ENCODE measurements at regions not wholly inside any gene's neighbourhood (a gene's known extent, or its start where the extent isn't known, plus 50 kb on each side); places are given as distances from the start of the nearest gene placed in this dataset.

DNA sequence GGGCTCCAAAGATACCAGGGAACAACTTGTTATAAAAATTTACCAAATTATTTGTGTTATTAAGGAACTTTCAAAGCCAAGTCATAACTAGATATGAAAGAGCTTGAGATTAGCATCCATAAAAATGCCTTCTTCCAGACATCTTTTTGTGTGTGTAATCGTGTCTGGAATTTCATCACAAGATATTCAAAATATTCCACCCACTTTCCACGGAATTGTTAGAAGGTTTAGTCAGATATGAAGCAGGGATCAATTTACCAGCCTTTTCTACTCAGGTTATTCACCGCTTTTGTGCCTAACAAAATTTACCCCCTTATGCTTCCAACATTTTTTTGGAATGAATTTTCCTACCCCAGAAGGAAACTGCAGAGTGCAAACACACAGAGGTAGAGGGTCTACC is 130.2 kb upstream of the ACVR2A start:
- DNase-seq (ENCODE audit: low read depth): no peak
- no peak overlapping the region for H3K4me3 ChIP-seq (ENCODE audit: low read depth, low read length)
- TF ChIP-seq, protein P1, sequence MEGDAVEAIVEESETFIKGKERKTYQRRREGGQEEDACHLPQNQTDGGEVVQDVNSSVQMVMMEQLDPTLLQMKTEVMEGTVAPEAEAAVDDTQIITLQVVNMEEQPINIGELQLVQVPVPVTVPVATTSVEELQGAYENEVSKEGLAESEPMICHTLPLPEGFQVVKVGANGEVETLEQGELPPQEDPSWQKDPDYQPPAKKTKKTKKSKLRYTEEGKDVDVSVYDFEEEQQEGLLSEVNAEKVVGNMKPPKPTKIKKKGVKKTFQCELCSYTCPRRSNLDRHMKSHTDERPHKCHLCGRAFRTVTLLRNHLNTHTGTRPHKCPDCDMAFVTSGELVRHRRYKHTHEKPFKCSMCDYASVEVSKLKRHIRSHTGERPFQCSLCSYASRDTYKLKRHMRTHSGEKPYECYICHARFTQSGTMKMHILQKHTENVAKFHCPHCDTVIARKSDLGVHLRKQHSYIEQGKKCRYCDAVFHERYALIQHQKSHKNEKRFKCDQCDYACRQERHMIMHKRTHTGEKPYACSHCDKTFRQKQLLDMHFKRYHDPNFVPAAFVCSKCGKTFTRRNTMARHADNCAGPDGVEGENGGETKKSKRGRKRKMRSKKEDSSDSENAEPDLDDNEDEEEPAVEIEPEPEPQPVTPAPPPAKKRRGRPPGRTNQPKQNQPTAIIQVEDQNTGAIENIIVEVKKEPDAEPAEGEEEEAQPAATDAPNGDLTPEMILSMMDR (IDR thresholded peaks at IDR 0.05; ENCODE audit: low read depth, low read length, missing control alignments): no peak

DNA sequence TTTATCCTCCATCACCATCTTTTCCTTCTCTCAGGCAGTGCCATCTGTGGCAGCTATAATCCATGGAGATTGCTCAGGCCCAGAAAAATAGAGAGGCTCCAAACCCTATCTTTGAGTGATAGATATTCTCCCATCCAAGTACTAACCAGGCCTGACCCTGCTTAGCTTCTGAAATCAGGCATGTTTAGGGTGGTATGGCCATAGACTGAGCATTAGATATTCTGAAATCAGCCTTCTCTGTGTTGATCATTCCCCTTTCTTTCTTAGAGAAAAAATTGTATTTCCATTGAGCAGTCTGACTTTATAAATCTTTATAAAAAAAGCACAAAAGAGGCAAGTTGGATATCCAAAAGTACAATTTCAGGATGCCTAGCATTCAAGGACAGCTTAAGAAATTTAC is 131.5 kb upstream of the ACVR2A start:
- no peak overlapping the region for H3K4me3 ChIP-seq (ENCODE audit: low read depth, low read length)
- TF ChIP-seq, protein P1 (IDR thresholded peaks at IDR 0.05; ENCODE audit: low read depth, low read length, missing control alignments): no peak
- DNase-seq (ENCODE audit: low read depth): no peak

DNA sequence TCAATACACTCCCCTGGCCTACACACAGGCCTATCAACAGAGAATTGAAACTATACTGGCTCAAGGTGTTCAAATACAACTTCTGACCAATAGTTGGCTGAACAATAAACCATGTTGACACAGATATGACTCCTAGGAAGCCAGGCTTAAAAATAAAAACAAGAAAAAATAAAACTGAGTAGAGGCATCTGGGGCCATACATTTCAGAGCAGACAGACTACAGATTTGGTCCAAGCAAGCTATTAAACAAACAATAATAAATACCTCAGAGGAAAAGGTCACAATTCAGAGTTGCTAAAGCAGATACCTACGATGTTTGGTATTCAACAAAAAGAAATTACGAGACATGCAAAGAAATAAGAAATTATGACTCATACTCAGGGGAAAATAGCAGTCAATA is 132.8 kb upstream of the ACVR2A start:
- TF ChIP-seq, protein P1 (IDR thresholded peaks at IDR 0.05; ENCODE audit: low read depth, low read length, missing control alignments): no peak
- DNase-seq (ENCODE audit: low read depth): no peak
- H3K4me3 ChIP-seq (ENCODE audit: low read depth, low read length): no peak overlapping the region

DNA sequence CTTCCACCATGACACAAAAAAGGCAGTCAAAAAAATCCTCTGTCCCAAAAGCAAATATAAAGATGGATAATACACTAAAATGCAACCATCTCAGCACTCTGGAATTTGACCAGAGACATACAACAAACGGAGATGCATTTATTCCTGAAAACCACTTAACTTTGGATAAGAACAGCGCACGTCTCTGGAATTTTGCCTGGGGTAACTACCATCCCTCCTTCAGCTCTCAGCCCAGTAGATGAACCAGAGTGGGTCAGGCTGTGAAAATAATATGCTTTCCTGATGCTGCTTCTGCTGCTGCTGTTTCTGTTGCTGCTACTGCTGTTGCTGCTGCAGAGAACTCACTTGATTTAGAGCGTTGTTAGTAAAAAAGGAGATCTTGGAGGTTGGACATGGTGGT is 133.8 kb upstream of the ACVR2A start:
- TF ChIP-seq, protein P1 (IDR thresholded peaks at IDR 0.05; ENCODE audit: low read depth, low read length, missing control alignments): no peak
- DNase-seq (ENCODE audit: low read depth): no peak
- H3K4me3 ChIP-seq (ENCODE audit: low read depth, low read length): no peak overlapping the region

DNA sequence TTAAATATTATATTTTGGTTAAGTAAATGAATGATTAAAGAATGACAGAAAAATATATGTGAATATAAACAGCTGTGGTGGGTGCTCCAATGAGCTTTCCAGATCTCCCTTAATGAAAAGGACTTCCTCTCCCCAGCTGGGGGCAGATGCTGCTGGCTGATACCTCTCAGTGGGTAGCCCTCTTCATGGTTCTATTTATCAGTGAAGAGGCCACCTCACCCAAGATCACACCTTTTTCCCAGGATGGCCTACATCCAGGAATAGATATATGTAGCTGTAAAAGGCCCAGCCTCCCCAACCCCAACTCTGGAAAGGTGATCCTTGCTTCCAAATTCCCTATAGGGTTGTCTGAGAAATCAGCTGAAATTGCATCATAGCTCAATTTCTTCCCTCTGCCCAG is 135.2 kb upstream of the ACVR2A start:
- no peak for DNase-seq (ENCODE audit: low read depth)
- TF ChIP-seq, protein P1 (IDR thresholded peaks at IDR 0.05; ENCODE audit: low read depth, low read length, missing control alignments): no peak
- H3K4me3 ChIP-seq (ENCODE audit: low read depth, low read length): no peak overlapping the region

DNA sequence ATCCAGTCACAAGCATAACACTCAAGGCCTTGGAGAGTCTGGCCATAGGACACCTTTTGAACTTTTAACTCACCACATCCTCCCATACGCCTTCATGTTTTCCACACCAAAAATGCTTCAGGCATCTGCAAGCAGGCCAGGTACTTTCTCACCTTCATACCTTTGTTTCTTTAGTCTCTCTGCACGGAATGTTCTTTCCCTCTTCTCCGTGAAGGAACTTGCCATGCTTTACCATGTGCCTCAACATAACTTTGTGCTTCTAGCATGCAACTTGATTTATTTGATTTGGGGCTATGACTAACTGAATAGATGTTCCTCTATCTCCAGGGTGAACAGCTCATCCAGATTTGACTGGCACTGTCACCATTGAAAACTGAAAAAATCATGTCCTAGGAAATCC is 141.7 kb upstream of the ACVR2A start:
- DNase-seq (ENCODE audit: low read depth): no peak
- H3K4me3 ChIP-seq (ENCODE audit: low read depth, low read length): no peak overlapping the region
- TF ChIP-seq, protein P1 (IDR thresholded peaks at IDR 0.05; ENCODE audit: low read depth, low read length, missing control alignments): no peak

DNA sequence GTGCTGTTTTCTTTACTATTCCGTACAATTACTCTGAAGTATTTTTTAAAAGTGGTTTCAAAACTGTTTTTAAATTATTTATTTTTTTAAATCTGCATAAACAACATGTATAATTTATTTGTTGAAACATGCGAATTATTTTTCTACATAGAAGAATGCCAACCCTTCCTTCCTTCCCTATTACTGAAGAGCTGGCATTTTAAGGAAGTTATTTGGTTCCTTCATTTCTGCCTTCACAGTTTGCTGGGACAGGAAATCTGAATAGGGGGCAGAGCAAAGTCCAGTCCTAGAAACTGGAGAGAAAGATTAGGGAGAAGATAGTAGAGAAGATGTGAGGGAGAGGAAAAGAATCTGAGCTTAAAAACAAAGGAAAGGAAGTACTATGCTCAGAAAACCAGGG is 146.7 kb upstream of the ACVR2A start:
- no peak for DNase-seq (ENCODE audit: low read depth)
- H3K4me3 ChIP-seq (ENCODE audit: low read depth, low read length): no peak overlapping the region
- TF ChIP-seq, protein P1 (IDR thresholded peaks at IDR 0.05; ENCODE audit: low read depth, low read length, missing control alignments): no peak

All from GM12864 (cell line).